ENCODE measurements at regions not wholly inside any gene's neighbourhood (a gene's known extent, or its start where the extent isn't known, plus 50 kb on each side); places are given as distances from the start of the nearest gene placed in this dataset.
"Not testable (repeated sequence)": the region's sequence is repeated elsewhere in the genome, so short reads cannot be mapped to it uniquely, and the experiment has no call there.

GRCh38 chr9:113705306-113705927 lies 170.7 kb upstream of the ZNF618 start:
- no peak for DNase-seq (ENCODE audit: low read depth)

DNA sequence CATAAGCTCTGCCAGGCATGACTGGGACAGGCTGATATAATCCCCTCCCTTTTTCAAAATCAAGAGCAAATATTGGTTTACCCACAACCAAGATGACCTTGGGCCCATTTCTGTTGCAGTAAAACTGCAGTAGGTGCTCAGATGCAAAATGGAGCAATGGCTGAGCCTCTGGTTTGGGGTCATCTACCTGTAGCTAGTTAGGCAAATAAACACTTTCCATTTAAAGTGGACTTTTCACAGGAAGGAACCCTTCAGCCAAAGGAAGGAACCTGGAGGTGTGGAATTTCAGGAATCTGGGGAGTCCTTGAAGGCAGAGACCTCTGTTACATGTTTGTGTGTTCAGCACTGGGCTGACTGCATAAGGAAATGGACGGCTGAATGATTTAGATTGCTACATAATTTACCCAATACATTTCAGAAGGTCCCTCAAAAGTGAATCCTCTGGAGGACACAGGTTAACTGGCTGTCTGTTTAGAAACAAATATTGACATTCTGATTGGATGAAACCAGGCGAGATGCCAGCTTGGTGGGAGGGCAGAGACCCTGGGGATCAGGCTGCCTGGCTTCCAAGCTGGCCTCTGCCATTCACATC lies 170.1 kb upstream of the ZNF618 start:
- no peak for DNase-seq (ENCODE audit: low read depth)

DNA sequence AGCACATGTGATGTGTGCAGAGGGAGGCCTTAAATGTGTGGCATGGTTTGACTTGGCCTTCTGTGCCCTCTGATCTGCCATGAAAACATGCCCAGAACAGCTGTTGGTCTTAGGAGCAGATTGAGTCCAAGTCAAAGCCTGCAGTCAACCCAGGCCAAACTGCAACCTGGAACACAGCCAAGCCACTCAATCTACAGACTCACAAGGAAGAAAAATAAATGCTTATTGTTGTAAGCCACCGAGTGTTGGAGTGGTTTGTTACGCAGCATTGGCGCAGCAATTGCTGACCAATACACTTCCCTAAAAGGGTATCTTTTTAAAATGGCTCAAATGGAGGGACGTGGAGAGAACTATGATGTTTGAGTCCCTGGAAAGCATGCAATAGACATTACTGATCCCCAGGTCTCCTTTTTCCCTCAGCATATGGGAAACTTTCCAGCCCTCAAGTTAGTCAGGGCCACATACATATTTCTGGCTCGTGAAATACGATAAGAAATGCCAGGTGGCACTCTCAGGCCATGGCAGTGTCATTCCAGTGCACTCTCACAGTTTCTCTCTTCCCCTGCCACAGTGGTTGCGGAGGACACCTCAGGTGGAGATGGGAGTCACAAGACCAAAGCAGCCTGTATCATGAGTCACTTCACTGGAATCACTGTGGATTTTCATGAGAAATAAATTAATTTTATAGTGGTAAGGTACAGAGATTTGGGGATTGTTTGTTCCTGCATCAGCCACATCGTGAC lies 168.0 kb upstream of the ZNF618 start:
- DNase-seq (ENCODE audit: low read depth): no peak

DNA sequence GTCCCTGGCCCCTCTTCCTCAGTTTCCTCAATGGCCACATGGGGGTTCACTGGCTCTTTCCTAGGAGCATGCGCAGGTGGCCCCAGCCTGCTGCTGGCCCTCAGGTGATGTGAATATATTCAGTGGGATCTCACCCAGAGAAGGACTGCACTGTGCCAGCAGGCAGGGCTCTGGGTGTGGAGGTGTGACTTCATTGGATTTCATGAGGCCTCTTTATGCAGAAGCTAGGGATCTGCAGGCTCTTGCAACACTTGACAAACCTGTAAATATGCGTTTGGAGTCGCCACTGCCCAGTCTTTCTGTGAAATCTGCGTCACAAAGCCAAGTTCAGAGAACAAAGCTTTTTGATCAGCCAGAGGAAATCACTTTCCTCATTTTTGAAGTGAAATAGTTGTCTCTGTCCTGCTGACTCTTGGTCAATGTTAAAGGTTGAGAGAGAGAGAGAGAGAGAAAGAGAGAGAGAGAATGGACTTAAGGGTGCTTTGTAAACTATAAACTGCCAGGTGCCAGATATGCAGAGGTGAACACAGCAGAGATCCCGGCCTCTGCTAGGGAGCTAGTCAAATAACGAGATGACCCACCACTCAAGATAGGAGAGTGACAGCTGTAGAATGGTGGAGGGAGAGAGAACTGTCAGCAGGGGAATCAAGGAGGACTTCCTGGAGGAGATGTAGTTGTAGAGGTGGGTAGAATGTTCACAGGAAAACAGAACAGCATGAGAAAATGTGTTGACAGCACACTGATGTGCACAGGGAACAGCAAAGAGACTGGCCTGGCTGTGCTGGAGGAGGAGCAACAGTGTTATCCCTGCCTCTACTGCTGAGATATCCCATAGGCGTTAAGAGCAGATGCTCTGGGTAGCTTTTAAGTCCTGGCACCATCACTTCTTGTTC lies 167.0 kb upstream of the ZNF618 start:
- DNase-seq (ENCODE audit: low read depth): no peak

DNA sequence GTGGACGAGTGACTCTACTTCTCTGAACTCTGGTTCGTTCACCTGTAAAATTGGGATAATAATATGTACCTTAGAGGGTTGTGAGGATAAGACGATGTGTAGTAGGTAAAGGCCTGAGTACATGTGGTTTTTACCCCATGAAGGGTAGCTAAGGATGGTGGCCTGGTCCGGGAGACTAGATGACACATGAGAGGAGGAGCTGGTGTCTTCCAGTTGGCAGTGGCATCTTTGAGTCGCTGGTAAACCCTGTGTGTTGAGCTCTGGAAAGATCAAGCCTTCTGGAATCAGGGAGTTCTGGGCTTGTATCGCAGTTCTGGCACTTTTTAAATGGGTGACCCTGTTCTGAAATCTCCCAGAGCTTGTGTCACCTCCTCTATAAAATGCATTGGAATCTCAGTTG lies 166.4 kb upstream of the ZNF618 start:
- DNase-seq (ENCODE audit: low read depth): no peak

DNA sequence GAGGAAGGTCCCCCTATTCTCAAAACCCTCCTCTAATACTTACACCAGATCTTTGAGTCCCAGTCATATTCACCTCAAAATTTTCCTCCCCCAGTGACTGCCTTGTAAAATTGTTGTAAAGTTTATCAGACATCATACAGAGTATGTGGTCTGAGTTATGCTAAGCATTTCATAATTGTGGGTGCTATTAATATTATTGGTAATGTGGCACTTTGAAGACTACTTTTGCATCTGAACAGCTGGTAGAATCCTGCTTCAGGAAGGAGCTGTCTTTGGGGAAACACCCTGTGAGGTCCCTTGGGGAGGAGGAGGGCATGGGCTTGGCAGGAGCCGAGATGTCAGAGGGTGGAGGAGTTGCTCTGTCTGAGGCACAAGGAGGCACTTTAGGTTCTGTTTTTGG lies 164.9 kb upstream of the ZNF618 start:
- DNase-seq (ENCODE audit: low read depth): no peak

DNA sequence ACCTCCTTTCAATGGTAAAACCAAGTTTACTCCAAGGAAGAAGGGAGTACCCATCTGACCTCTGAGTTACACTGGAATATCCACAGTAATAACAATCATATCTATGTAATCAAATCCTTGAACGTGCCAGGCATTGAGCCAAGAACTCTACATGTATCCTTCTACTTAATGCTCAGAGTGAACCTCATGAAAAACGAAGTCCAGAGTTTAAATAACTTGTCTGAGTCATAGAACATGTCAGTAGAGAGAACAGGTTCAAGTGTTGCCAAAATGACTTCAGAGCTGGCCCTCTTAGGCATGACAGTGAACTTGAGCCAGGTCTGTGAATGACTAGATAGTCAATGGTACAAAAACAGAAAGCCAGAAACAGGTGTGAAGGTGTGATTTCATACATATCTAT lies 164.1 kb upstream of the ZNF618 start:
- DNase-seq (ENCODE audit: low read depth): peak; percentile 12

DNA sequence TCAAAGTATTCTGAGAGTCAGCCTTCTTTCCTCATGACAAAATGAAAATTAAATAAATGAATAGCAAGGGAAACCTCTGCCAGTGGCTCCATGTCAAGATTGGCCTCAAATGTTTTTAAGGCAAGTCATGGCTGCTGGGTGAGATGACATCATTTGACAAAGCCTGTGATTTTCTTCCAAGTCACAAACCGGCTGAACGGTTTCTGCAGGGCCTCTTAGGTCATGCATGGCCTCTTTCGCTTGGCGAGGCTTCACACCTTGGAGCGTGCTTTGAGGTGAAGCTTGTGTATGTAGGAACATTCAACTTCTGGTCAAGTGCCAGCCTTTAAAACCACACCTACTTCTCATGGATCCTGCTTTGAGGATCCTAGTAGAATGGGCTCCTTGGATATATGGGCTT lies 161.0 kb upstream of the ZNF618 start:
- peak; percentile 28 for DNase-seq (ENCODE audit: low read depth)

DNA sequence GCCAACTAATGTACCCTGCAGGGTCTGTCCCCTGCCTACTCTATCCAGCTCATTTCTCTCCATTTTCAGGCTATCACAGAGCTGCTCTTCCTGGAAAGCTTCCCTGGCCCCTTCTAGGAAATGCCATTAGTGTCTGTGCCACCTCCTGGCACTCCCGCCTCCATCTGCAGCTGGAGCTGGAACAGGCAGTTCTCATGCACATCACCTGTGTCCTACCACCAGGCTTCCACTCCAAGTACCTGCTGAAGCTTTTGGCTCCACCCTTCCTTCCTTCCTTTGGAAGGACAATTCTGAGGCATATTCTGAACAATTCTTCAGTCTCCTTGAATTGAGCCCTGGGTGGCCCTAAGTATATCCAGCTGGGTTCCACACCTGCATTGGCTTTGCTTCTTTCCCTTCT lies 156.2 kb upstream of the ZNF618 start:
- no peak for DNase-seq (ENCODE audit: low read depth)

DNA sequence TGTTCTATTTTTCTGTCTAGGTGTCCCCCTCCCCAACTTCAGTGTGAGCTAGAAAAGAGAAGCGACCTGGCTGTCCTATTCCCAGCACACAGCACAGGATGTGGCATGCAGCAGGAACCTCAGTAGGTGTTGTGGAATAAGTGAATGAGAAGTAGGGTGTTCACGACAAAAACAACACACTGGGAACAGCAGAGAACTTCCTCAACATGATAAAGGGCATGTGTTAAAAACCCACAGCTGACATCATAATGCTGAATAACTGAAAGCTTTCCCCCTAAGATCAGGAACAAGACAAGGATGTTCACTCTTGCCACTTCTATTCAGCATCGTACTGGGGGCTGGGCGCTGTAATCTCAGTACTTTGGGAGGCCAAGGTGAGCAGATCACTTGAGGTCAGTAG lies 155.6 kb upstream of the ZNF618 start:
- DNase-seq (ENCODE audit: low read depth): no peak

DNA sequence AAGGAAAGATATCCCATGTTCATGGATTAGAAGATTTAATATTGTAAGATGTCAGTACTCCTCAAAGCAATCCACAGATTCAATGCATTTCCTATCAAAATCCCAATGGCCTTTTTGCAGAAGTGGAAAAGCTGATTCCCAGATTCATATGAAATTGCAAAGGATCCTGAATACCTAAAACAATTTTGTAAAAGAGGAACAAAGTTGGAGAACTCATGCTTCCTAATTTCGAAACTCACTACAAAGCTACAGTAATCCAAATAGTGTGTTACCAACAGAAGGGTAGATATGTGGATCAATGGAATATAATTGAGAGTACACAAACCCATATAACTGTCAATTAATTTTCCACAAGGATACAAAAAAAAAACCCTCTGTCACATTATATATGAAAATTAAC lies 154.3 kb upstream of the ZNF618 start:
- no peak for DNase-seq (ENCODE audit: low read depth)

GRCh38 chr9:113724202-113724601 lies 151.9 kb upstream of the ZNF618 start:
- DNase-seq (ENCODE audit: low read depth): no peak

DNA sequence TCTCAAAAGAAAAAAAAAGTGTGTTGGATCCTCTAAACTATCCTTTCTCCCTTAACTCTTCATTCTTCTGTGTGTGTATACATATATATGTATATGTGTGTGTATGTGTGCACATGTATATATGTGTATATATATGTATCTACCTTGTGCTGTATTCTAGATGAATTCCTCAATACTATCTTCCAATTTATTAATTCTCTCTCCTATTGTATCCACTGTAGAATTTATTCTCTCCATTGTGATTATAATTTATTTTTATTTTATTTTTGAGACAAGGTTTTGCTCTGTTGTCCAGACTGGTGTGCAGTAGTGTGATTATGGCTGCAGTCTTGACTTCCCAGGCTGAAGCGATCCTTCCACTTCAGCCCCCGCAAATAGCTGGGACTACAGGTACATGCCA lies 147.1 kb upstream of the ZNF618 start:
- DNase-seq (ENCODE audit: low read depth): no peak

GRCh38 chr9:113734826-113735225 lies 141.3 kb upstream of the ZNF618 start:
- DNase-seq (ENCODE audit: low read depth): no peak

DNA sequence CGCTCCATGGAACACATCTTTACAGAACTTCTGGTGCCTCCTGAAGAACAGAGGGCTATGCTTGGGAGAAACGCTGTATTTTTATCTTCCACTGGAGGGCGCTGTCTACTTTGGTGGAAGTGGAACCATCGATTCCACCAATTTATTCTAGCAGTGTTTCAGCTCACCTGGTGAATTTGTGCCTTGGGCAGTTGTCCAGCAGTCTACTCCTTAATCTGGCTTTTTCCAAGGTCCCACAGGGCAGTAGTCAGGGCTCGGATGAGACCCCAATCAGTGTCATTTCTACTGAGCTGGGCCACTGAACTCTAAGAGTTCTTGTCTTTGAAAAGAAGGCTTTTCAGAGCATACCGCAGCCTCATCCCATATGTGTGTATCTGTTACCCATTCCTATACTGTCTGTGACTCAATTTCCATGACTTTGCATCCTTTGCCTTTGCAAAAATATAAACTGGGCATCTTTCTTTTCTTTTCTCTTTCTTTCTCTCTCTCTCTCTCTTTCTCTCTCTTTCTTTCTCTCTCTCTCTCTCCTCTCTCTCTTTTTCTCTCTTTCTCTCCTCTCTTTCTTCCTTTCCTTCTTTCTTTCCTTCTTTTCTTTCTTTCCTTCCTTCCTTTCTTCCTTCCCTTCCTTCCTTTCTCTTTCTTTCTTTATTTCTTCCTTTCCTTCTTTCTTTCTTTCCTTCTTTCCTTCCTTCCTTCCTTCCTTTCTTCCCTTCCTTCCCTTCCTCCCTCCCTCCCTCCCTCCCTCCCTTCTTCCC lies 138.4 kb upstream of the ZNF618 start:
- peak; percentile 32 for DNase-seq (ENCODE audit: low read depth)

DNA sequence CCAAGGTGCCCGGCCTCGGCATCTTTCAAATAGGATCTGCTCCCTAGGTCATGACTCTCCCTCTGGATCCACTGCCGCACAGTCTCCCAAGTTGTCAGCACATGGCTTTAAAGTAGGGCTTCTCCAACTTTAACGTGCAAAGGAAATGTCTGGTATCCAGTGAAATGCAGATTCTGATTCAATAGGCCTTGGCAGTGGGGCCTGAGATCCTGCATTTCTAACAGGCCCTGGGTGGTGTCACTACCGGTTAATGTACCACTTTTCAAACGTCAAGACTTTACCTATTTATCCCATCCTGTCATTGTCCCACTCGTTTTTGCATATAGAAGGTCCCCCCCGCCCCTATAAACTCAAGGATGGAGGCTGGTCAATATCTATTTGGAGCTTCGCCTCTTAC lies 137.6 kb upstream of the ZNF618 start:
- DNase-seq (ENCODE audit: low read depth): no peak

GRCh38 chr9:113738893-113739604 lies 137.1 kb upstream of the ZNF618 start:
- no peak for DNase-seq (ENCODE audit: low read depth)

- not testable (repeated sequence) for DNase-seq (ENCODE audit: low read depth)
These were observed 136.3 kb upstream of the ZNF618 start for GRCh38 chr9:113739605-113740507.

DNA sequence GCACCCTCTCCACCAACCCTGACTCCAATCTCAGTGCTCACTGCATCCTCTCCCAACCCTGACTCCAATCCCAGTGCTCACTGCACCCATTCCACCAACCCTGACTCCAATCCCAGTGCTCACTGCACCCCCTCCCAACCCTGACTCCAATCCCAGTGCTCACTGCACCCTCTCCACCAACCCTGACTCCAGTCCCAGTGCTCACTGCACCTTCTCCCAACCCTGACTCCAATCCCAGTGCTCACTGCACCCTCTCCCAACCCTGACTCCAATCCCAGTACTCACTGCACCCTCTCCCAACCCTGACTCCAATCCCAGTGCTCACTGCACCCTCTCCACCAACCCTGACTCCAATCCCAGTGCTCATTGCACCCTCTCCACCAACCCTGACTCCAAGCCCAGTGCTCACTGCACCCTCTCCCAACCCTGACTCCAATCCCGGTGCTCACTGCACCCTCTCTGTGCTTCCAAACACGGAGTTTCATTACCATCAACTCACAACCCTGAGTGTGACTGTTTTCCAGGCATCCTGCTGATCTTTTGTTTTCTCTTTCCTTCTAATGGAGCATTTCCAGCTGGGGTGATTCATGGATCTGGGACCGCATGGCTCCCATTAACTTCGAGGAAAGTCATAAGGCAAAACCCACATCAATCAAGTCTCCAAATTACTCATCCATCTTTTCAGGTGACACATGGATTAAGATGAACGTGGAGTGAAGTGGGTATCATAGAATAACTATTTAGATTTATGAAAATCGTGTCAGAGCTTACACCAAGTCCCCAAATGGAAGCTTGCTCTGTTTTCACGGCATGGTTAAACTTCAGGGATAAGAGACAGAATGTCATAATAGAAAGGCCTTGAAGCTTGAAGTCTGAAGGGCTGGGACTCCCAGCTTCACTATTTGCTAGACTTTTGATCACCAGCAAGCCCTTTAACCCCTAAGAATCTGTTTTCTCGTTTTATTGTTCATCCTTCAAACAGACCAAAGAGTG lies 135.3 kb upstream of the ZNF618 start:
- DNase-seq (ENCODE audit: low read depth): peak; percentile 24
